H1 (cell line): ENCODE measurements at regions not wholly inside any gene's neighbourhood (a gene's known extent, or its start where the extent isn't known, plus 50 kb on each side); places are given as distances from the start of the nearest gene placed in this dataset.

ENCODE experiments used
- CTCF ChIA-PET: fragments of 300-600 bp; sonication (Branson Sonifier 250); formaldehyde crosslinking; loops from one replicate; lab custom pipeline; 2021; ENCODE audit not compliant: partially characterized antibody; lab: Charles Lee
- POLR2A ChIA-PET: fragments of 300-600 bp; sonication (Branson Sonifier 250); formaldehyde crosslinking; loops from one replicate; lab custom pipeline; 2021; ENCODE audit warnings: inconsistent platforms; ENCODE audit not compliant: partially characterized antibody; lab: Charles Lee
- DNase-seq, 2 experiments: peaks; one replicate each; pipeline versions ENCODE4 v3.0.0 to v3.0.0-alpha.2; 2010 to 2022; ENCODE audit warnings: low spot score in 2 of 2, low read depth in 1 of 2, mixed read lengths in 1 of 2
- FAIRE-seq: peaks from 2 replicates; lab custom pipeline; 2011; peaks lifted over from hg19 to GRCh38; lab: Jason Lieb, UNC
- H2AFZ ChIP-seq: 2 replicates; pipeline ENCODE4 v1.8.1; 2012; ENCODE audit warnings: low read length, inconsistent platforms
- H2AK5ac ChIP-seq: 2 replicates; pipeline ENCODE4 v1.6.1; 2013; ENCODE audit warnings: low read depth, low read length
- H2BK120ac ChIP-seq: replicated peaks from 2 replicates; pipeline ENCODE3; 2013; ENCODE audit warnings: low read depth, low read length, inconsistent platforms
- H2BK12ac ChIP-seq: 2 replicates; pipeline ENCODE4 v1.6.1; 2013; ENCODE audit warnings: low read depth, low read length
- H2BK15ac ChIP-seq: 2 replicates; pipeline ENCODE4 v1.6.1; 2013; ENCODE audit warnings: low read length
- H2BK20ac ChIP-seq: 2 replicates; pipeline ENCODE4 v1.6.1; 2013; ENCODE audit warnings: low read length
- H2BK5ac ChIP-seq: 2 replicates; pipeline ENCODE4 v1.6.1; 2013; ENCODE audit warnings: low read depth, low read length
- H3K14ac ChIP-seq: 2 replicates; pipeline ENCODE4 v1.6.1; 2013; ENCODE audit warnings: inconsistent platforms; ENCODE audit not compliant: insufficient read length
- H3K18ac ChIP-seq: 2 replicates; pipeline ENCODE4 v1.6.1; 2013; ENCODE audit warnings: low read length; ENCODE audit errors: extremely low read depth
- H3K23ac ChIP-seq: 2 replicates; pipeline ENCODE4 v1.6.1; 2013; ENCODE audit warnings: inconsistent platforms; ENCODE audit not compliant: insufficient read length
- H3K23me2 ChIP-seq: 2 replicates; pipeline ENCODE4 v1.6.1; 2013; ENCODE audit warnings: low read depth, low read length
- H3K27ac ChIP-seq: 2 replicates; pipeline ENCODE4 v1.6.1; 2011; ENCODE audit warnings: low read depth, low read length, inconsistent platforms
- H3K27me3 ChIP-seq, 4 experiments: replicated peaks in 1 of 4; 1 replicate in 1 of 4; 2 replicates in 3 of 4; pipeline versions ENCODE4 v1.6.1 to v1.8.1; 2011 to 2013; ENCODE audit warnings: low read length in 3 of 4, mild to moderate bottlenecking in 3 of 4, inconsistent platforms in 2 of 4, mixed read lengths in 2 of 4, moderate library complexity in 1 of 4; ENCODE audit not compliant: control insufficient read depth in 3 of 4, insufficient read depth in 3 of 4; ENCODE audit errors: extremely low read depth in 1 of 4
- H3K36me3 ChIP-seq, 4 experiments: 2 replicates each; pipeline versions ENCODE4 v1.6.1 to v1.8.1; 2011 to 2013; ENCODE audit warnings: mild to moderate bottlenecking in 4 of 4, low read length in 3 of 4, moderate library complexity in 2 of 4, control low read depth in 1 of 4, inconsistent platforms in 1 of 4; ENCODE audit not compliant: insufficient read depth in 4 of 4, control insufficient read depth in 2 of 4
- H3K4ac ChIP-seq: replicated peaks from 2 replicates; pipeline ENCODE3; 2013; ENCODE audit warnings: low read length, low read depth, mixed read lengths, inconsistent platforms; ENCODE audit not compliant: insufficient read length
- H3K4me1 ChIP-seq, 4 experiments: replicated peaks in 1 of 4; 1 replicate in 1 of 4; 2 replicates in 3 of 4; pipeline versions ENCODE4 v1.6.1 to v1.8.1; 2011 to 2013; ENCODE audit warnings: low read length in 3 of 4, inconsistent platforms in 2 of 4, mixed read lengths in 1 of 4; ENCODE audit not compliant: insufficient read depth in 4 of 4, control insufficient read depth in 3 of 4
- H3K4me2 ChIP-seq, 2 experiments: 2 replicates each; pipeline versions ENCODE4 v1.6.1 to v1.8.1; 2011 to 2013; ENCODE audit warnings: low read depth in 2 of 2, low read length in 2 of 2, control low read depth in 1 of 2, inconsistent platforms in 1 of 2, mild to moderate bottlenecking in 1 of 2; ENCODE audit not compliant: insufficient read depth in 1 of 2
- H3K4me3 ChIP-seq, 4 experiments: fragments of 200-600, 300-600 bp in 1 of 4; sonication (generic), shearing (Covaris generic), sonication (Bioruptor Twin) in 1 of 4; 2 replicates each; pipeline versions ENCODE4 v1.5.1 to v1.8.1; 2011 to 2016; ENCODE audit warnings: low read length in 4 of 4, low read depth in 3 of 4, control low read depth in 2 of 4, inconsistent platforms in 2 of 4, mild to moderate bottlenecking in 2 of 4, mixed read lengths in 1 of 4, moderate library complexity in 1 of 4; ENCODE audit not compliant: insufficient read depth in 2 of 4; ENCODE audit errors: extremely low read depth in 1 of 4
- H3K56ac ChIP-seq: replicated peaks from 2 replicates; pipeline ENCODE3; 2013; ENCODE audit warnings: low read depth, mild to moderate bottlenecking, mixed read lengths, low read length, inconsistent platforms; ENCODE audit not compliant: insufficient read length
- H3K79me1 ChIP-seq: 2 replicates; pipeline ENCODE4 v1.6.1; 2013; ENCODE audit warnings: low read depth, low read length, control low read depth
- H3K79me2 ChIP-seq, 2 experiments: 2 replicates each; pipeline versions ENCODE4 v1.6.1 to v1.8.1; 2012 to 2013; ENCODE audit warnings: low read length in 2 of 2, mild to moderate bottlenecking in 2 of 2, inconsistent platforms in 1 of 2; ENCODE audit not compliant: insufficient read depth in 2 of 2, control insufficient read depth in 1 of 2
- H3K9ac ChIP-seq, 4 experiments: replicated peaks in 1 of 4; 1 replicate in 1 of 4; 2 replicates in 3 of 4; pipeline versions ENCODE4 v1.6.1 to v1.8.1; 2011 to 2013; ENCODE audit warnings: low read depth in 3 of 4, low read length in 3 of 4, control low read depth in 2 of 4, mild to moderate bottlenecking in 2 of 4, moderate library complexity in 2 of 4, inconsistent platforms in 1 of 4; ENCODE audit errors: extremely low read depth in 1 of 4
- H3K9me3 ChIP-seq, 2 experiments: 2 replicates each; pipeline versions ENCODE4 v1.6.1 to v1.8.1; 2012 to 2013; ENCODE audit warnings: mild to moderate bottlenecking in 2 of 2, moderate library complexity in 2 of 2, control low read depth in 1 of 2, inconsistent platforms in 1 of 2, low read depth in 1 of 2, low read length in 1 of 2, mixed read lengths in 1 of 2; ENCODE audit not compliant: insufficient read depth in 2 of 2
- H4K20me1 ChIP-seq, 2 experiments: replicated peaks in 1 of 2; 2 replicates each; pipeline versions ENCODE3 to v1.8.1; 2011 to 2013; ENCODE audit warnings: inconsistent platforms in 2 of 2, low read length in 2 of 2, mild to moderate bottlenecking in 1 of 2; ENCODE audit not compliant: insufficient read depth in 2 of 2, control insufficient read depth in 1 of 2
- H4K5ac ChIP-seq: 2 replicates; pipeline ENCODE4 v1.6.1; 2013; ENCODE audit warnings: low read length, low read depth, mixed read lengths, inconsistent platforms; ENCODE audit not compliant: insufficient read length
- H4K8ac ChIP-seq: 2 replicates; pipeline ENCODE4 v1.8.0; 2013; ENCODE audit warnings: mild to moderate bottlenecking, moderate library complexity, low read length, inconsistent platforms; ENCODE audit not compliant: insufficient read depth; ENCODE audit errors: extremely low read depth
- H4K91ac ChIP-seq: replicated peaks from 2 replicates; pipeline ENCODE3; 2013; ENCODE audit warnings: low read length, mixed read lengths, inconsistent platforms; ENCODE audit not compliant: insufficient read length
- ASH2L ChIP-seq: fragments of 200-600, 300-600 bp; sonication (generic); IDR thresholded peaks from one replicate; pipeline ENCODE4 v1.7.1; 2017; ENCODE audit warnings: low read length
- HDAC2 ChIP-seq, 2 experiments: fragments of 300-600 bp in 1 of 2; sonication (generic) in 1 of 2; IDR thresholded peaks; 2 replicates each; pipeline ENCODE4 v1.6.1; 2011 to 2012; ENCODE audit warnings: low read depth in 2 of 2, low read length in 2 of 2, mild to moderate bottlenecking in 2 of 2, moderate library complexity in 2 of 2, borderline replicate concordance in 1 of 2, inconsistent platforms in 1 of 2
- JUN ChIP-seq: IDR thresholded peaks from 2 replicates; pipeline ENCODE4 v1.6.1; 2011; ENCODE audit warnings: low read depth, mild to moderate bottlenecking, improper control_type of control experiment, low read length
- POLR2AphosphoS5 ChIP-seq: IDR thresholded peaks from 2 replicates; pipeline ENCODE4 v1.6.1; 2011; ENCODE audit warnings: low read depth, low read length
- RAD21 ChIP-seq, 2 experiments: IDR thresholded peaks in 1 of 2; conservative IDR thresholded peaks in 1 of 2; 2 replicates each; pipeline ENCODE4 v1.6.1; 2011; ENCODE audit warnings: low read depth in 2 of 2, low read length in 2 of 2, improper control_type of control experiment in 1 of 2, inconsistent platforms in 1 of 2, mild to moderate bottlenecking in 1 of 2, moderate library complexity in 1 of 2
- SP4 ChIP-seq: IDR thresholded peaks from 2 replicates; pipeline ENCODE4 v1.6.1; 2012; ENCODE audit warnings: low read length, inconsistent platforms
- TAF1 ChIP-seq: IDR thresholded peaks from 2 replicates; pipeline ENCODE4 v1.6.1; 2011; ENCODE audit warnings: mild to moderate bottlenecking, low read depth, low read length
- WGBS, 2 experiments: shearing (Covaris generic) in 1 of 2; methylation state at CpG; one replicate each; pipeline versions ENCODE4 v1.1.6 to v1.1.7; 2013 to 2015; ENCODE audit warnings: low lambda C conversion rate in 2 of 2, mixed read lengths in 2 of 2, inconsistent platforms in 1 of 2, low coverage in 1 of 2, missing lambda C conversion rate in 1 of 2; ENCODE audit not compliant: insufficient replicate concordance in 2 of 2, insufficient coverage in 1 of 2, insufficient read length in 1 of 2; ENCODE audit errors: extremely low coverage in 1 of 2, missing lambda C conversion rate in 1 of 2; 5-methylcytosine and 5-hydroxymethylcytosine counted together
- TF ChIP-seq, protein P1 (sequence below), 3 experiments: IDR thresholded peaks; 1 replicate in 2 of 3; 2 replicates in 1 of 3; pipeline versions ENCODE4 v1.5.1 to v1.6.1; 2011; ENCODE audit warnings: low read length in 3 of 3, mild to moderate bottlenecking in 3 of 3, inconsistent platforms in 2 of 3, low read depth in 1 of 3, moderate library complexity in 1 of 3; ENCODE audit not compliant: insufficient read depth in 1 of 3; ENCODE audit errors: control extremely low read depth in 1 of 3
- TF ChIP-seq, protein P2 (sequence below): IDR thresholded peaks from 2 replicates; pipeline ENCODE4 v1.6.1; 2012; ENCODE audit warnings: low read length, inconsistent platforms

DNA sequence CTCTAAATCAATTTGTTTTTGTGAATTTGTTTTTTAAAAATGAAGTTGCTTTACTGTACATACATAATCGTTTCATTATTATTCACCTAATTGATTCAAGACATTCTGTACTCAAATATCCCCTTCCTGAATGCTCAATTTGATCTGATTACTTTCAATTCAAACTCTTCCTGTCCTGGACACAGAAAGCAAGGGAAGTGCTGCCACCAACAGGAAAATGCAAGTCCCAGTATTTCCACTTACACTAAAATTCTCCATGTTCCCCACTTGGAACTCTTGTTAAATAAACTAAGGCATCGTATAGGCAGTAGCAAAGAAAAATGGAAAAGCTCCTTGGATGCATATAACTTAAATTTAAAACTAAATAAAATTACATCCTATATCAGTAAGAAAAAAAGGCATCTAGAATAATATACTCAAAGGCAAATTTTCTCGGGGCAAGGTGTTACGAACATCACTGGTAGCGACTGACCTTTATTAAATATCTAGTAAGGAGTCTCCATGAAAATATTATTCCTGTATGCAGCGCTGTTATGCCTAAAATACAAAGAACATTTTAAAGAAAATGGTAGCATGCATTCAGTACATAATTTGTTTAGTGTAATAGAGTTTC, 72.0 kb upstream of the DBX2 start:
- Histone ChIP-seq H2AFZ (no peak overlapping the region), H2AK5ac (no peak overlapping the region), H3K27ac (no peak overlapping the region), H3K9ac (no peak overlapping the region), H3K4ac (no peak overlapping the region), H3K4me2 (no peak overlapping the region), H2BK15ac (no peak overlapping the region), H3K23me2 (no peaks in the 10 kb centered on the region), H3K23ac (no peak overlapping the region), H3K4me1 (no peaks in the 10 kb centered on the region), H3K79me1 (no peaks in the 10 kb centered on the region), H4K8ac (no peak overlapping the region), H2BK120ac (no peak overlapping the region), H3K14ac (no peak overlapping the region), H3K27me3 (no peaks in the 10 kb centered on the region), H4K5ac (no peak overlapping the region), H3K4me3 (no peak overlapping the region), H3K9me3 (no peaks in the 10 kb centered on the region), H3K79me2 (no peaks in the 10 kb centered on the region), H2BK5ac (no peak overlapping the region), H4K20me1 (no peaks in the 10 kb centered on the region), H4K91ac (no peak overlapping the region), H2BK12ac (no peak overlapping the region), H3K36me3 (no peaks in the 10 kb centered on the region), H2BK20ac (no peak overlapping the region), H3K18ac (no peak overlapping the region), H3K56ac (no peak overlapping the region)
- FAIRE-seq (peak; percentile 80), DNase-seq (no peak)
- POLR2A ChIA-PET, result no interaction called here
- CTCF ChIA-PET, result interaction anchor here (0.6 to 8.8 kb wide), 14 partner anchors 11 to 434 kb away, joined by 3 to 64 read pairs (median 4); no protein-coding TSS in a partner anchor
- WGBS, 2 experiments, result 71% methylated on average over 6 of the region's 6 CpGs; no CpG with 5 or more reads in 1 of the 2 experiments
- TF ChIP-seq SP4 (no peak), POLR2AphosphoS5 (no peak), JUN (no peak), ASH2L (no peak), HDAC2 (IDR thresholded peaks at IDR 0.05; ENCODE audit: borderline replicate concordance in 1 of 2, low read depth in 2 of 2, low read length in 2 of 2) (no peak), TAF1 (no peak), RAD21 (IDR thresholded peaks at IDR 0.05 in 1 of 2, conservative IDR thresholded peaks at IDR 0.05 in 1 of 2; ENCODE audit: low read depth in 2 of 2, low read length in 2 of 2) (peak; percentile 85 to 88)
- TF ChIP-seq, protein P1, sequence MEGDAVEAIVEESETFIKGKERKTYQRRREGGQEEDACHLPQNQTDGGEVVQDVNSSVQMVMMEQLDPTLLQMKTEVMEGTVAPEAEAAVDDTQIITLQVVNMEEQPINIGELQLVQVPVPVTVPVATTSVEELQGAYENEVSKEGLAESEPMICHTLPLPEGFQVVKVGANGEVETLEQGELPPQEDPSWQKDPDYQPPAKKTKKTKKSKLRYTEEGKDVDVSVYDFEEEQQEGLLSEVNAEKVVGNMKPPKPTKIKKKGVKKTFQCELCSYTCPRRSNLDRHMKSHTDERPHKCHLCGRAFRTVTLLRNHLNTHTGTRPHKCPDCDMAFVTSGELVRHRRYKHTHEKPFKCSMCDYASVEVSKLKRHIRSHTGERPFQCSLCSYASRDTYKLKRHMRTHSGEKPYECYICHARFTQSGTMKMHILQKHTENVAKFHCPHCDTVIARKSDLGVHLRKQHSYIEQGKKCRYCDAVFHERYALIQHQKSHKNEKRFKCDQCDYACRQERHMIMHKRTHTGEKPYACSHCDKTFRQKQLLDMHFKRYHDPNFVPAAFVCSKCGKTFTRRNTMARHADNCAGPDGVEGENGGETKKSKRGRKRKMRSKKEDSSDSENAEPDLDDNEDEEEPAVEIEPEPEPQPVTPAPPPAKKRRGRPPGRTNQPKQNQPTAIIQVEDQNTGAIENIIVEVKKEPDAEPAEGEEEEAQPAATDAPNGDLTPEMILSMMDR (IDR thresholded peaks at IDR 0.05; ENCODE audit: control extremely low read depth in 1 of 3, insufficient read depth in 1 of 3, low read depth in 1 of 3, low read length in 3 of 3), result peak in 2 of 3 experiments; percentile 60 to 71; a peak in 3 of 4 replicates
- TF ChIP-seq, protein P2, sequence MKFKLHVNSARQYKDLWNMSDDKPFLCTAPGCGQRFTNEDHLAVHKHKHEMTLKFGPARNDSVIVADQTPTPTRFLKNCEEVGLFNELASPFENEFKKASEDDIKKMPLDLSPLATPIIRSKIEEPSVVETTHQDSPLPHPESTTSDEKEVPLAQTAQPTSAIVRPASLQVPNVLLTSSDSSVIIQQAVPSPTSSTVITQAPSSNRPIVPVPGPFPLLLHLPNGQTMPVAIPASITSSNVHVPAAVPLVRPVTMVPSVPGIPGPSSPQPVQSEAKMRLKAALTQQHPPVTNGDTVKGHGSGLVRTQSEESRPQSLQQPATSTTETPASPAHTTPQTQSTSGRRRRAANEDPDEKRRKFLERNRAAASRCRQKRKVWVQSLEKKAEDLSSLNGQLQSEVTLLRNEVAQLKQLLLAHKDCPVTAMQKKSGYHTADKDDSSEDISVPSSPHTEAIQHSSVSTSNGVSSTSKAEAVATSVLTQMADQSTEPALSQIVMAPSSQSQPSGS, result no peak
